SU-DHL-6 (cell line): ENCODE measurements at regions not wholly inside any gene's neighbourhood (a gene's known extent, or its start where the extent isn't known, plus 50 kb on each side); places are given as distances from the start of the nearest gene placed in this dataset.

Experiments used
- CTCF ChIP-seq: fragments of 200-600 bp; sonication (generic); IDR thresholded peaks from one replicate; pipeline ENCODE4 v1.5.1; 2017; ENCODE audit warnings: antibody characterized with exemption, mild to moderate bottlenecking, low read length, moderate library complexity; ENCODE audit not compliant: insufficient read depth, poor library complexity, severe bottlenecking
- EZH2phosphoT487 ChIP-seq: fragments of 200-600 bp; sonication (generic), shearing (Covaris generic); conservative IDR thresholded peaks from 2 replicates; pipeline ENCODE4 v1.6.1; 2018; ENCODE audit warnings: mild to moderate bottlenecking, antibody characterized with exemption, low read length, moderate library complexity, mixed read lengths

- TF ChIP-seq CTCF (no peak), EZH2phosphoT487 (no peak)
Measured at GRCh38 chr4:137997496-137997895, 244.7 kb downstream of the SLC7A11 start.
